Keratinocyte (primary cell): ENCODE measurements at regions not wholly inside any gene's neighbourhood (a gene's known extent, or its start where the extent isn't known, plus 50 kb on each side); places are given as distances from the start of the nearest gene placed in this dataset.

Experiments
- DNase-seq: peaks from one replicate; pipeline ENCODE4 v3.0.0-alpha.2; 2011; ENCODE audit warnings: low read depth, missing footprints, low spot score
- FAIRE-seq: peaks from 2 replicates; lab custom pipeline; 2011; peaks lifted over from hg19 to GRCh38; lab: Jason Lieb, UNC
- H2AFZ ChIP-seq: 2 replicates; pipeline ENCODE4 v1.6.0; 2012; ENCODE audit warnings: low read length, control low read depth, inconsistent platforms; ENCODE audit not compliant: control insufficient read depth
- H3K27ac ChIP-seq: 2 replicates; pipeline ENCODE4 v1.5.1; 2011; ENCODE audit warnings: low read length; ENCODE audit not compliant: control insufficient read depth, insufficient read depth
- H3K27me3 ChIP-seq: 3 replicates; pipeline ENCODE4 v1.6.0; 2011; ENCODE audit warnings: low read length; ENCODE audit not compliant: control insufficient read depth, insufficient read depth; ENCODE audit errors: extremely low read depth
- H3K36me3 ChIP-seq, 2 experiments: 2 replicates in 1 of 2; 3 replicates in 1 of 2; pipeline ENCODE4 v1.5.1; 2011; ENCODE audit warnings: low read length in 2 of 2, mild to moderate bottlenecking in 1 of 2; ENCODE audit not compliant: control insufficient read depth in 2 of 2, insufficient read depth in 2 of 2; ENCODE audit errors: extremely low read depth in 1 of 2
- H3K4me1 ChIP-seq: 3 replicates; pipeline ENCODE4 v1.5.1; 2011; ENCODE audit warnings: low read length; ENCODE audit not compliant: control insufficient read depth, insufficient read depth; ENCODE audit errors: extremely low read depth
- H3K4me2 ChIP-seq: 3 replicates; pipeline ENCODE4 v1.6.0; 2011; ENCODE audit warnings: low read depth, low read length; ENCODE audit not compliant: control insufficient read depth, insufficient read depth; ENCODE audit errors: extremely low read depth
- H3K4me3 ChIP-seq, 3 experiments: fragments of 200-600 bp in 1 of 3; sonication (generic) in 1 of 3; 2 replicates in 2 of 3; 3 replicates in 1 of 3; pipeline ENCODE4 v1.5.1; 2011 to 2016; ENCODE audit warnings: low read length in 3 of 3, mild to moderate bottlenecking in 3 of 3, control low read depth in 2 of 3, inconsistent platforms in 1 of 3, low read depth in 1 of 3, mixed read lengths in 1 of 3, mixed run types in 1 of 3, moderate library complexity in 1 of 3; ENCODE audit not compliant: control insufficient read depth in 2 of 3, insufficient read depth in 2 of 3; ENCODE audit errors: extremely low read depth in 1 of 3
- H3K79me2 ChIP-seq: 2 replicates; pipeline ENCODE4 v1.6.0; 2012; ENCODE audit warnings: low read length; ENCODE audit not compliant: control insufficient read depth, insufficient read depth
- H3K9ac ChIP-seq: 3 replicates; pipeline ENCODE4 v1.6.0; 2011; ENCODE audit warnings: low read length; ENCODE audit not compliant: control insufficient read depth, insufficient read depth; ENCODE audit errors: extremely low read depth
- H3K9me1 ChIP-seq: 3 replicates; pipeline ENCODE4 v1.6.0; 2011; ENCODE audit warnings: low read length; ENCODE audit not compliant: control insufficient read depth, insufficient read depth; ENCODE audit errors: extremely low read depth
- H3K9me3 ChIP-seq: 2 replicates; pipeline ENCODE4 v1.5.1; 2012; ENCODE audit warnings: low read depth, low read length; ENCODE audit not compliant: control insufficient read depth
- H4K20me1 ChIP-seq: 3 replicates; pipeline ENCODE4 v1.6.0; 2011; ENCODE audit warnings: low read length; ENCODE audit not compliant: control insufficient read depth, insufficient read depth; ENCODE audit errors: extremely low read depth
- EZH2 ChIP-seq: IDR thresholded peaks from one replicate; pipeline ENCODE4 v1.6.1; 2012; ENCODE audit warnings: inconsistent platforms, mild to moderate bottlenecking, low read length, moderate library complexity
- dilution Hi-C: fragments of 300-500 bp; cut with MboI; formaldehyde crosslinking; loops from one replicate; pipeline ENCODE4 v1.7.0; 2020; ENCODE audit warnings: low sequenced_read_pairs; ENCODE audit not compliant: extremely low pct_ligation_motif_present
- TF ChIP-seq, protein P1 (sequence below), 3 experiments: IDR thresholded peaks in 1 of 3; conservative IDR thresholded peaks in 1 of 3; optimal IDR thresholded peaks in 1 of 3; 2 replicates in 2 of 3; 3 replicates in 1 of 3; pipeline versions ENCODE3 to v1.5.1; 2011; ENCODE audit warnings: low read length in 3 of 3, mild to moderate bottlenecking in 3 of 3, moderate library complexity in 2 of 3, control low read depth in 1 of 3, inconsistent platforms in 1 of 3; ENCODE audit not compliant: insufficient read depth in 2 of 3; ENCODE audit errors: extremely low read depth in 1 of 3

GRCh38 chr12:115638733-115639647, 638.5 kb downstream of the MED13L start:
- Histone ChIP-seq H3K9ac (no peak overlapping the region), H2AFZ (no peak overlapping the region), H4K20me1 (no peaks in the 10 kb centered on the region), H3K9me1 (no peaks in the 10 kb centered on the region), H3K9me3 (no peaks in the 10 kb centered on the region), H3K79me2 (no peaks in the 10 kb centered on the region), H3K36me3 (no peaks in the 10 kb centered on the region), H3K4me2 (no peak overlapping the region), H3K27me3 (no peaks in the 10 kb centered on the region), H3K27ac (no peak overlapping the region), H3K4me3 (no peak overlapping the region), H3K4me1 (no peaks in the 10 kb centered on the region)
- TF ChIP-seq, protein P1, sequence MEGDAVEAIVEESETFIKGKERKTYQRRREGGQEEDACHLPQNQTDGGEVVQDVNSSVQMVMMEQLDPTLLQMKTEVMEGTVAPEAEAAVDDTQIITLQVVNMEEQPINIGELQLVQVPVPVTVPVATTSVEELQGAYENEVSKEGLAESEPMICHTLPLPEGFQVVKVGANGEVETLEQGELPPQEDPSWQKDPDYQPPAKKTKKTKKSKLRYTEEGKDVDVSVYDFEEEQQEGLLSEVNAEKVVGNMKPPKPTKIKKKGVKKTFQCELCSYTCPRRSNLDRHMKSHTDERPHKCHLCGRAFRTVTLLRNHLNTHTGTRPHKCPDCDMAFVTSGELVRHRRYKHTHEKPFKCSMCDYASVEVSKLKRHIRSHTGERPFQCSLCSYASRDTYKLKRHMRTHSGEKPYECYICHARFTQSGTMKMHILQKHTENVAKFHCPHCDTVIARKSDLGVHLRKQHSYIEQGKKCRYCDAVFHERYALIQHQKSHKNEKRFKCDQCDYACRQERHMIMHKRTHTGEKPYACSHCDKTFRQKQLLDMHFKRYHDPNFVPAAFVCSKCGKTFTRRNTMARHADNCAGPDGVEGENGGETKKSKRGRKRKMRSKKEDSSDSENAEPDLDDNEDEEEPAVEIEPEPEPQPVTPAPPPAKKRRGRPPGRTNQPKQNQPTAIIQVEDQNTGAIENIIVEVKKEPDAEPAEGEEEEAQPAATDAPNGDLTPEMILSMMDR (optimal IDR thresholded peaks at IDR 0.05 in 1 of 3, IDR thresholded peaks at IDR 0.05 in 1 of 3, conservative IDR thresholded peaks at IDR 0.05 in 1 of 3; ENCODE audit: extremely low read depth in 1 of 3, insufficient read depth in 2 of 3, low read length in 3 of 3) = no peak
- no peak for TF ChIP-seq EZH2
- DNase-seq = no peak
- dilution Hi-C loops = no loop called here
- FAIRE-seq = no peak

DNA sequence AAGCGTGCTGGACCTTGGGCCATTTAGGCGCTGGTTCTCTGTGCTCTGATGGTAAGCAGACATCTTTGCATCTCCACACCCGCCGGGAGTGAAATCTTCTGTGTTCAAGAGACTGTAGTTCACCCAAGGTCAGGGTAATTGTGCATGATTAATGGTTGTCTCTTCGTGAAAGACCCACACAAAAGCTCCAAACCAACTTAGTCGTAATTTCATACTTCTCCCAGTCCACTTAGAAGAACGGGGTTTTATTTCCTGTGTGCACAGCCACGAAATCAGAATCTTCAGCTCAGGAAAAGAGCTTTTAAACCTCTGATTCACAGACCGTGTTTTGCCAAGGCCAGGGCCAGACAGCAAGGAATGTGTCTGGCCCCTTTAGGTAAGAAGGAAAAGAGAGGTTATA, 640.9 kb downstream of the MED13L start:
- TF ChIP-seq EZH2 = no peak
- FAIRE-seq = no peak

More for the DNA sequence above, 640.9 kb downstream of the MED13L start:
- Histone ChIP-seq H4K20me1 (no peaks in the 10 kb centered on the region), H2AFZ (no peak overlapping the region), H3K9me1 (no peaks in the 10 kb centered on the region), H3K4me1 (no peaks in the 10 kb centered on the region), H3K9me3 (no peaks in the 10 kb centered on the region), H3K27ac (no peak overlapping the region), H3K27me3 (no peaks in the 10 kb centered on the region), H3K4me3 (no peak overlapping the region), H3K79me2 (no peaks in the 10 kb centered on the region), H3K4me2 (no peak overlapping the region), H3K36me3 (no peaks in the 10 kb centered on the region), H3K9ac (no peak overlapping the region)
- dilution Hi-C loops = no loop called here
- DNase-seq = no peak
